H1 (cell line): ENCODE measurements at regions not wholly inside any gene's neighbourhood (a gene's known extent, or its start where the extent isn't known, plus 50 kb on each side); places are given as distances from the start of the nearest gene placed in this dataset.

Source experiments
- CHD1 ChIP-seq: IDR thresholded peaks from 2 replicates; pipeline ENCODE4 v1.6.1; 2012; ENCODE audit warnings: low read depth, low read length, improper control_type of control experiment
- JUND ChIP-seq: IDR thresholded peaks from 2 replicates; pipeline ENCODE4 v1.6.1; 2011; ENCODE audit warnings: mild to moderate bottlenecking, improper control_type of control experiment, low read length
- TAF1 ChIP-seq: IDR thresholded peaks from 2 replicates; pipeline ENCODE4 v1.6.1; 2011; ENCODE audit warnings: mild to moderate bottlenecking, low read depth, low read length
- TEAD4 ChIP-seq: IDR thresholded peaks from 2 replicates; pipeline ENCODE4 v1.6.1; 2012; ENCODE audit warnings: low read depth, low read length, inconsistent platforms, mixed read lengths
- TF ChIP-seq, protein P1 (sequence below): IDR thresholded peaks from 2 replicates; pipeline ENCODE4 v1.6.1; 2012; ENCODE audit warnings: inconsistent platforms

DNA sequence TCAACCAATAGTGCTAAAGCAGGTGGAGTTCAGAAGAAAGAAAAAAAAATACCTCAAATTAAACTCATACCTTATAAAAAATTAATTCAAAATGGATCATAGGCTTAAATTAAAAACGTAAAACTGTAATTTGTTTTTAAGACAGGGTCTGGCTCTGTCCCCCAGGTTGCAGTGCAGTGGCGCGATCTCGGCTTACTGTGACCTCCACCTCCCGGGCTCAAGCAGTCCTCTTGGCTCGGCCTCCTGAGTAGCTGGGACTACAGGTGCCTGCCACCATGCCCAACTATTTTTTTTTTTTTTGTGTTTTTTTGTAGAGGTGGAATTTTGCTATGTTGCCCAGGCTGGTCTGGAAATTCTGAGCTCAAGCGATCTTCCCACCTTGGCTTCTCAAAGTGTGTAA is 111.6 kb downstream of the HDGFL1 start (continued):
- TF ChIP-seq TAF1 (no peak), CHD1 (no peak), JUND (no peak), TEAD4 (no peak)
- TF ChIP-seq, protein P1, sequence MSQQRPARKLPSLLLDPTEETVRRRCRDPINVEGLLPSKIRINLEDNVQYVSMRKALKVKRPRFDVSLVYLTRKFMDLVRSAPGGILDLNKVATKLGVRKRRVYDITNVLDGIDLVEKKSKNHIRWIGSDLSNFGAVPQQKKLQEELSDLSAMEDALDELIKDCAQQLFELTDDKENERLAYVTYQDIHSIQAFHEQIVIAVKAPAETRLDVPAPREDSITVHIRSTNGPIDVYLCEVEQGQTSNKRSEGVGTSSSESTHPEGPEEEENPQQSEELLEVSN = no peak
- TF ChIP-seq, all 59 proteins: peak for 0
